HG03025 (cell line): ENCODE measurements at regions not wholly inside any gene's neighbourhood (a gene's known extent, or its start where the extent isn't known, plus 50 kb on each side); places are given as distances from the start of the nearest gene placed in this dataset.

Experiments used
- ATAC-seq: cut with Tn5 transposase; IDR thresholded peaks from one replicate; pipeline ENCODE4 v1.9.1; 2021; ENCODE audit warnings: mild to moderate bottlenecking, moderate library complexity; ENCODE audit not compliant: unreplicated experiment, low FRiP score

DNA sequence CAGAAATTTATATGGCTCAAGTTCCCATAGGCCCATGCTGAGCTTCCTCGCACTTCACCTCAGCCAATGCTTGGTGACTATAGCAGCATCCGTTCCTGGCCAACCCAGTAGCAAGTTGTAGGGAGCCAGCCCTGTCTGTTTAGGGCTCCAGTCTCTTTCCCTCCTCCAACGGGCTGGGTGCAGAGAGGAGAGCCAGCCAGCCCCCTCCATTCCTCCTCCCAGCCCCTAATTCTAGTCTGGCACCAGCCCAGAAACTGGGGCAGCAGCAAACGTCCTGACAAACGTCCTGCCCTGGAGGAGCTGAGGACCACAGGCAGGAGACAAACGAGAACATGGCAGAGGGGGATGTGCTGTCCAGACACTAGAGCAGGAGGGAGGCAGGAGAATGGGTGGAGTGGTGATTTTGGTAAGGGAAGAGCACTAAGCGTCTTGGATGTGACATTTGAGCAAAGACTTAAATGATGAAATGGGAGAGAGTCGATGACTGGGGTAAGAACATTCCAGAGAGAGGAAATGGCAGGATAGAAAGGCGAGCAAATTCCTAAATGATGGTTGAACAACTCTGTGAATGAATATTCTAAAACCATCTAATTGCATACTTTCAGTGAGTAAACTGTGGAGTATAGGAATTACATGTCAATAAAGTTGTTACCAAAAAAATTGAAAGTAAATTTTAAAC, 222.5 kb upstream of the DAPK1 start:
- ATAC-seq: no peak

GRCh38 chr9:87276327-87276841, 221.3 kb upstream of the DAPK1 start:
- ATAC-seq: no peak

DNA sequence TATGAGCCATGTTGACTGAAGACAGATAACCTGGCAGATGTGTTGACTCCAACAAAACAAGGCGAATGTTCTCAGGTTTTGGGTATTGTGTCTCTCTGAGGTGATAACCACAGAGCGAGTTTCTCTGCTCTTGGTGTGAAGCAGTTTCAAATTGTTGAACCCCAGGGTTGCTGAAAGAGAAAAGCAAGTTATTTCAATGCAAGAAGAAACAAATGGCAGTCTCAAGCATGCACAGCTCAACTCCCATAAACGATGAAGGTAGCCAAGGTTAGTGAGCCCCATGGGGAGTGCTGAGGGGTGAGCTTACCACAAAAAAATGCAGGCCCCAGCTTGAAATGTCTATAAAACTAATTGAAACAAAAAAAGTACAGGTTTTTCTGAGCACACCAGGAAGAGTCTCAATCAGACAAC, 220.8 kb upstream of the DAPK1 start:
- no peak for ATAC-seq

GRCh38 chr9:87277346-87277745, 220.3 kb upstream of the DAPK1 start:
- ATAC-seq: no peak

DNA sequence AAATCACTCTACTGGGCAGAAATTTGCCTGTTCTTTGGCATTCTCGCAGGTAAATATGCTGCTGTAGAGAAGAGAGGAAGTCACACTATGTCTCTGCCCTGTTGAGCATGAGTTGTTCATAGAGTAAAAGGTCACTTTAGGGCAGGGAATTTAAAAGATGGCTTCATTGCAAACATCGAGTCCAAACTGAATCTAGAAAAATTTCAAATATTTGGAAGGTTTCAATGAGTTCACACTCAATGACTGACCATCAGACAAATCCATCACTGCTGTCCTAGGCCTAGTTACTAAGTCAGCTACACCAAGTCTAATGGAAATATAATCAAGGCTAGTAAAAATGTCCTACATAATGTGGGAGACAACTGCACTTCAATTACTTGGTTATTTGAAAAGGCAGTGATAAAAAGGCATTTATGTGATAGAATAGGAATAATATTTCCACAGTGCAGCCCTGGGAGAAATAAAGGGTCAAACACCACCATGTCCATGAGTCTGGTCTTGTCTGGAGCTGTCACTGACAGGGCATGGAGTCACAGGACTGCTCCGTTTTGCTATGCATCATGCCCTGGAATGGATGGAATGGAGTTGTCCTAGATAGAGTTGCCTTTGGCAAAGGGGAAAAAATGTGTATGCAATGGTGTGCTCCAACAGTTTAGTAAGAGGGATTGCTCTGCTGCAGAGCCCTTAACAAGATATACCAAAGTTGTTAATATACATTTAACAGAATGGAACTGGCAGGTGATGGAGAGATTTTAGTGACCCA, 218.5 kb upstream of the DAPK1 start:
- ATAC-seq: no peak

- ATAC-seq: no peak
These were observed 217.2 kb upstream of the DAPK1 start for GRCh38 chr9:87280421-87280820.

GRCh38 chr9:87282538-87282937, 215.1 kb upstream of the DAPK1 start:
- no peak for ATAC-seq

GRCh38 chr9:87283585-87283984, 214.1 kb upstream of the DAPK1 start:
- ATAC-seq: no peak

DNA sequence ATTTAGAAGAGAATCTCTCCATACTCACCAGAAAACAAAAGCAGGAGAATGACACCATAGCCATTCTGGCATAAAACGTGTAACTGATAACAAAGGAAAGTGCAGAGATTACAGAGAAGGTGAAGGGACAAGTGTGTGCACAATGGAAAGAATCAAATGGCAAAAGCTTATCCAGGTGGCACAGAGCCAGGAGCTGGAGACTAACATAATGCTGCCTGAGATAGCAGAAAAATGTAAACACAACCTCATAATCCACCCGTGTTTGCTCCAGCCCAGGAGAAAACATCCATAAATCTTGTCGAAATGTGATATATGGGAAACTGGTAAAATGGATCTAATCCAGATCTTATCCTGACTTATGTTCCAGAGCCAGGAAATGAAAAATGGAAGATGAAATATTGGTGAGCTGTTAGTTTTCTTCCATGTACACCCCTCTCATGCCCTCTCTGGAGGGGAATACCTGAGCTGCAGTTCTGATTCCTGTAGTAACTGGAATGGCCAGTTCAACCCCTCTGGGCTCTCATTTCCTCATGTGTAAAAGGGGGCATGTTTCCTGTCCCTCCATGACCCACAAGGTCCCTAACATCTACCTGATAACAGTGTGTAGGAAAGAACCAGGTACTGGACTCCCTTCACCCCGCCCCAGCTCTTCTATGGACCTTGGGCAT, 212.3 kb upstream of the DAPK1 start:
- ATAC-seq: no peak

- no peak for ATAC-seq
These were observed 211.2 kb upstream of the DAPK1 start for GRCh38 chr9:87286506-87286905.

DNA sequence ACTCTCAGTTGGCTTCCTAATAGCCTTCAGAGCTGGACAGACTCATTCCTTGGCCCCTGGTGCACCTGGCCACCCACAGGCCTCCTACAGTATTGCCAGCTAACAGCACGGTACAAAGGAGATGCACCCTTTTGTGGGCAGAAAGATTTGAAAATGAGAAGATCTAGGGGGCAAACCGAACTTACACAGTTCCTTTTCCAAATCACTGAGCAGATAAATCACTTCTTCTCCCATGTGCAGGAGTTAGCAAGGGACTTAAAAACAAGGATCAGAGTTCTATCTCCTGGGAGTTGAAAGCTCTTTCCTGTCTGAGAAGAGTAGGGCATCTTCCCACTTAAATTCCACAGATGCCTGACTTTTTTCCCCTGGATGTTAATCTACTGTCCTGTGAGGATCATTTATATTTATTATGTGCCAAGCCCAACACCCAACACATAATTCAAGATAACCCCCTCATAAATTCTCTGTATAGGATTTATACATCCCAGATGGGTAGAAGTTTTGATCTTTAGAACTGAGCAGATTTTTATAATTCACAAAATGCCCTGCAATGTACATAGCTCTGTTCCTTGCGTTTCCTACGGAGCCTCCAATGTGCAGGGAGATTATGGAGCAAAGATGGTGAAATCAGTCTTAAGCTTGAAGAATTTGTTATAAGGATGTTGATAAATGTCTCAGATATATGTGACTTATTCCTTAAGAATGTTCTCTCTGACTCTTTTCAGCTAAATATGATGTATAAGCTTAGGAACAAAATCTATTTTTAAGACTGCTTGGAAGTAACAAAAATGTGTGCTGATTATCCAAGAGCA, 207.2 kb upstream of the DAPK1 start:
- ATAC-seq: no peak

GRCh38 chr9:87292449-87293191, 205.0 kb upstream of the DAPK1 start:
- ATAC-seq: no peak

DNA sequence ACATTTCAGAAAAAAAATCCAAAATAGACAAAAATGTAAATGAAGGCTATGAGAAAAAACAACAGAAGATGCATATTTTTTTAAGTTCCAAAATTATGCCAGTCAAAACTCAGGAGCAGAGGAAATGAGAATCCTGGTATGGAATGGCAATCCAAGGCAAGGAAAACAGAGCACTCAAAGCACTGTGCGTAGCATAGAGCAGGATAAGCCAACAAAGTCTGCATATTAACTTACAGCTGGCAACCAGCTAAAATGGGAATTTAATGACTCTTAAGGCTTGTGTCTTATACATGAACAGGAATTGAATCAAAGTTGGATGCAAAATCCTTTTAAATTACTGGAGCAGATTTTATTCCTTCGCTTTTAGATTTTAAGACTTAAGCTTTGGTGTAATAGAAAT, 203.5 kb upstream of the DAPK1 start:
- no peak for ATAC-seq

DNA sequence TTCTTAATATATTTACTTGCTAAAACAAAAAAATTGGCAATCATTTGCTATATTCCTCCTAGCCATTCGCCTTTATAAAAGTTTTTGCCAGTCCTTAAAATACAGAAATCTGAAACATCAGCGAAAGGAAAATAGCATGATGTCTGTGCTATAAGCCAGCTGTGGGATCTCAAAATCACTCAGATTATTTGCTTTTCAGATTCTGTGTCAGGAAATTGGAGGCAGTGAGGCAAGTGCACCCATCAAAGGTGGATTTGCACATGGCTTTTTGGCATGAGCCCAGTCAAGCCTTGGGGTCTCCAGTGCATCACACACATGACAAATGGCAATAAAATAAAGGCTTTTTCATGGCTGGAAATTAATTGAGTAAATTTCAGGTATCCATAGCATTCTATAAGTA, 196.8 kb upstream of the DAPK1 start:
- ATAC-seq: no peak

GRCh38 chr9:87301371-87301770, 196.3 kb upstream of the DAPK1 start:
- ATAC-seq: no peak

DNA sequence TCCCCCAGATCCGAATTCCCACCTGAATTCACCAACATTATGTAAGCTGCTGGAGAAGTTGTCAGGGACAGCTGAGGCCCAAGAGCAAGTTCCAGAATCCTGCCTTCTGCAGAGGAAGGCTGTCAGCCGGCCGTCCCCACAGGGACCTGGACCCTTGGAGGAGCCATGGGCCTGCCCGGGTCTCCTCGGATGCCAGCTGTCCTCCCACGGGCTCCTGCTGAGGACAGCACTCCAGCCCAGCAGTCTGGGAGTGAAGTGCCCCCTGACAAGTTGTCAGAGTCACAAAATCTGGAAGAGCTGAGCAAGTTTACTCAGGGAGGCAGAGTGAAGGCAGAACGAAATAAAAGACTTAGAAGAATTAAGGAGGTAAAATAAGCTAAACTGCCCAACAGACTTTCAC, 192.5 kb upstream of the DAPK1 start:
- ATAC-seq: no peak

DNA sequence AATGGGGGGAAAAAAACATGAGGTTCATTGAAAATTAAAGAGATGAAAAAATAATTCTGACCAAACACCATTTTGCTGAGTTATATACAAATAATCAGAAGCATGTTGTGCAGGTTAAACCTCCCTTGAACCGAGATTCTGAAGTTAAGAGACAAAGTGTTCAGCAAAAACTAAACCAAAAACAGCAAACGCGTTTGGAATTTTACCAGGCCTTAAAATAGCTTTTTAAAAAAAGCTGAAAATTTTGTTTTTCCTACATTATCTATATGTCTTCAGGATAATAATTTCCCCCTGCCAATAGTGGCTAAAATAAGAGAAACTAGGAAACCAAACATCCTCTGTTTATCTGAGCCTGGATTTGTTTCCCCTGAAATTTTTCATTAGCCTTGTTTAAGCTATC, 191.7 kb upstream of the DAPK1 start:
- ATAC-seq: no peak

DNA sequence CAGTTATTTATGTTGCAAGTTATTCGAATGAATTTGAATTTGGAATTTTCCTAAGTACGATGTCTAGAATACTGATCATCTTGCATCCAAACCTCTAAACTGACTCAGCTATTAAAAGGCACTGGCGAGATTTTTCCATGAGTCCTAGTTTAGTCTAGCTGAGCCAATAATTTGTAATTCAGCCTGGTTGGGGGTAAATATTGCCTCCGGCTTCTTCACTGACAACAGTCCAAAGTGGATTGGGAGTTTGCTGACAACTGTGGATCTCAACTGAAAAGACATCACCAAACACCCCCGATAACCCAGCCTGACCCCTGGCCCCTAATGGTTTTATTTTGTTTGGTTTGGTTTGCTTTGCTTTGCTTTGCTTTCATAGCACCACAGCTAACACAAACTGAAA, 189.8 kb upstream of the DAPK1 start:
- ATAC-seq: no peak

- no peak for ATAC-seq
These were observed 188.4 kb upstream of the DAPK1 start for GRCh38 chr9:87309236-87309635.
